GM19395 (cell line): ENCODE measurements at regions not wholly inside any gene's neighbourhood (a gene's known extent, or its start where the extent isn't known, plus 50 kb on each side); places are given as distances from the start of the nearest gene placed in this dataset.
"Not testable (repeated sequence)": the region's sequence is repeated elsewhere in the genome, so short reads cannot be mapped to it uniquely, and the experiment has no call there.

ENCODE experiments used
- ATAC-seq: cut with Tn5 transposase; IDR thresholded peaks from one replicate; pipeline ENCODE4 v1.9.1; 2021; ENCODE audit warnings: mild to moderate bottlenecking, moderate library complexity; ENCODE audit not compliant: unreplicated experiment

DNA sequence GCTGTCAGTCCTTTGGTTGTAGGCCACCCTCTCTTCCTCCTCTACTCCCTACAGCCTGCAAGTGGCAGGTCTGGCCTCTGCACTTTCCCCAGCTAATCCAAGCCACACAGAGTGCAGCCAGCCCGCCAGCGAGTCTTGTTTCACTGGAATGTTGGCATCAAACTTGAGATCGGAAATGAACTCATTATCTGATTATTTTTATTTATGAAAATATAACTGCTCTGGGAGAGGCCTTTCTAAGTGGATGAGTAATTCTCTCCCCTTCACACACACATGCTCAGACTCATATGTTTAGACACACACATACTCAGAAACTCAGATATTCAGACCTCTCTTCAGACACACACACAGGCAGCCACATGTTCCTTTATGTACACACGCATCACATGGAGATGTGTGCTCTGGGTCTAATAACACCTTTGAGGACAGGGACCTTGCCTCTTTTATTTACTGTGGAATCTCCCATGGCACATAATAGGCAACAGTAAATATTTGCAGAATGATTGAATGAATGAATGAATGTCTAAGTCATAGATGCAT is 151.3 kb downstream of the ZFP36L2 start:
- ATAC-seq = no peak

DNA sequence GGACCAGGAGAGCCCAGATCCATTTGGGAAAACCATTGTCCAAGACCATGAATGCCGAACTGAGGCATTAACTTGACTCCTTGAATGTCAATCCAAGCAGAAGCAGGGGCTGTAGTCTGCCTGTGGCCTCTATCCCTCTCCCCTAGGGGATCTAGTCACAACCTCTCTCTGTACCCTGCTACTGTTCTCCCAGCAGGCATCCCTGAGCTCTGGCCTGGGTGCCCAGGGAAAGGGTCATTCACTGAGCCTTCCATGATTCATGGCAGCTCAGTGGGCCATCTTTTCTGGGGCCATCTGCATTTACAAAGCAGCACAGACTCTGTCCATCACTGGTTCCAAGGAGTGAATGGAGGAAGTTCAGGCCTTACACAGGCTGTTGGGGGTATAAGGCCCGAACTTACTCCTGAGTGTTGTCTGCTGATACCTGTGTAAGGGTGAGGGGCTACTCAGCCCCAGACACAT is 151.8 kb downstream of the ZFP36L2 start:
- no peak for ATAC-seq

DNA sequence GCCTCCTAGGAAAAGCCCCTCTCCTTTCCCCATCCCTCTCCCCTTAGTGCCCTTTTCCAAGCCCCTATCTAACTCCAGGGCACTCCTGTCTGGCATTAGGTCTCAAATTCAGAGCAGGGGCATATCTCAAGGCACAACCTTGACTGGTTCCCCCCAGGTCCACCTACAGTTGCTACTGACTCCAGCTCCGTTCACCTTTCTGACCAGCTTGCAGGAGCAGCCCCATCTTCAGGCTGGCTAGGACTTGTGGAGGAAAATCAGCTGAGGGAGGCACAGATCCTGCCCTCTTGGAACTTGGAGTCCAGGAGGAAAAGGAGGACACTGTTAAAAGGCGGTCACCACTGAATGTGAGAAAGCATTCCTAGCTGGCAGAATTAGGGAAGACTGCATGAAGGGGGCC is 152.4 kb downstream of the ZFP36L2 start:
- ATAC-seq = no peak

DNA sequence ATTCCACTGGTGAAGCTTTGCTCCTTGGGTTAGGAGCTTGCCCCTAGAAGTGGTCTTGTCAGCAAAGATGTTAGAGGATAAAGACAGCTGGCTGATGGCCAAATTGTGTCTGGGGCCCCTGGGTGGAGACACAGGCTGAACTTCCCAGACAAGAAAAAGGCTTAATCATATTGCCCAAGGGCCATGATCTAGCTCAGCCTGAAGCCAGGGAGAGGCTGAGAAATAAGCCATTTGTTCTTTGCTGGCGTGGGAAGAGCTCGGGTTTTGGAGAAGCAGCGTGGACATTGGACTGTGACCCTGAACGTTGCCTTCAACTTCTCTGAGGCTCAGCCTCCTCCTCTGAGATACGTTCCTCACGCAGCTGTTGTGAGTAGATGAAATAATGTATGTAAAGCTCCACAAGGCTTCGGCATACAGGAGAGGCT is 153.0 kb downstream of the ZFP36L2 start:
- no peak for ATAC-seq

DNA sequence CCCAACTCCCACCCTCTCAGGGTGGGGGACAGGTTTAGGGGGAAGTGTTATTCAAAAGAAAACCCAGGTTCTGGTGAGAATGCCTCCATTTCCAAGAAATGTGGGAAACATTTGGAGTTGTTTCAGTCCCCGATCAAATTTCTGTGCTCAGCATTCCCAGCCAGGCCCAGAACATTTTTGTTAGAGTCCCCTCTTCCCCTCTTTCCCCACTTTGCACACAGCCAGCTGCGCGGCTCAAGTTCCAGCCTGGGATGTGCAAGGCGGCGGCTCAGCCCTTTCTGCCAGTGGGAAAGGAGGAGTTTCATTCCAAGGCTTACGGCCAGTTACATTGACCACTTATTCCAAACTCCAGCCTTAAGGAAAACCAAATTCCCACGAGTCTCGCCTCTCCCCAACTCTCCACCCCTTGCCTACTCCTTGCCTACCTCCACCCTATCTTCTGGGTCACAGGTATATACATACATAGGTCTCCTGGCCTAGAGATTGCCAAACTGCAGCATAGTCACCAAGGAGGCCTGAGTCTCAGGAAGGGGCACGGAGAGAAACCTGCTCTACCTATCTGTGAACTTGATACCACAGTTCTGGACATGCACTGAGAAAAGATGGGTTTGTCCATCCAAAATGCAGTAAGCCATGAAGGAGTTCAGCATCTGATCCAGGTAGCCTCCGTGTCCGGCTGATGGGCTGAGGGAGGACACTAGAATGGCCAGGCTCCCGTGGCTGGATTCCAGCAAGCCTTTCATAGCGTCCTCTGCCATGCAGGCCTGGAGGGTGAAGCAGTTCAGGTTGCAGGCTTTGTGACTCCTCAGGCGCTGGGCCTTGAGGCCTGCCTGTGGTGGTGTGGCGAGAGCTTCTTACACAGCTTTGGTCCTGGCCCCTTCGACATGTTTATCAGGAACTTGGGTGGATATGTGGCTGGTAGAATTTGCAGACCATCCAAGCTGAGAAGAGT is 154.5 kb downstream of the ZFP36L2 start:
- no peak for ATAC-seq

DNA sequence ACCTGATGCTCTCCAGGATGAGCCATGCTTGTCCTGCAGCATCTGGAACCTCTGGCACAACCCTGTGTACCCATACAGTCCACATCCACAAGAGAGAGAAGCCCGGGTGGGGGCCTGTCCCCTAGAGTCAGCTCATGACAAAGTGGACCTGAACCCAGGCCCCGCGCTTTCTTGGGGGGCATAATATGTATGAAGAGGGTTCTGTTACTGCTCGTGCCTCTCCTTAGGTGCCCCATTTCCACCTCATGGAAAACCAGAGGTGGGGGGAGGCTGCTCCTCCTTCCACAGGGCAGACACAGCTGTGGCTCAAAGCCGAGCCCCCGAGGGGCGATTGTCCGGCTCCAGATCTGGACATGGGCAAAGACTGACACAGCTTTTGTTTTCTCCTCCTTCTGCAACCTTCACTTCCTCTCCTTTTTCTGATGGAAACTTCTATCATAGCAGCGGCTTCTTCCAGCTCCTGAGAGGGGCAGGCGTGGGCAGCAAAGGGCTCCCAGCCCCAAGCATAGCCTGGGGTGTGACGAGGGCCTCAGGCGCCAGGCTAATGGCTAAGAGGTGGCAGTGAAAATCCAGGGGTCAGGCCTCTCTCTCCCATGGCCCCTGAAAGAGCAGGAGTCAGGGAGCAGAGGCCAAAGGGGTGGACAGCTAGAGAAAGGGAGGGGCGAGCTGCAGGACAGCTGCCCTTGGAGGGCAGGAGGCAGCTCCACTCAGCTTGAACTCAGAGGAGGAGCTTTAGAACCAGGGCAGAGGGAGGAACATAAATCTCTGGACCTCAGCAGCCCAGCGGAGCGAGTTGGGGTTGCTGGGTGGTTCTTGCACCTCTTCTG is 155.5 kb downstream of the ZFP36L2 start:
- ATAC-seq = no peak

DNA sequence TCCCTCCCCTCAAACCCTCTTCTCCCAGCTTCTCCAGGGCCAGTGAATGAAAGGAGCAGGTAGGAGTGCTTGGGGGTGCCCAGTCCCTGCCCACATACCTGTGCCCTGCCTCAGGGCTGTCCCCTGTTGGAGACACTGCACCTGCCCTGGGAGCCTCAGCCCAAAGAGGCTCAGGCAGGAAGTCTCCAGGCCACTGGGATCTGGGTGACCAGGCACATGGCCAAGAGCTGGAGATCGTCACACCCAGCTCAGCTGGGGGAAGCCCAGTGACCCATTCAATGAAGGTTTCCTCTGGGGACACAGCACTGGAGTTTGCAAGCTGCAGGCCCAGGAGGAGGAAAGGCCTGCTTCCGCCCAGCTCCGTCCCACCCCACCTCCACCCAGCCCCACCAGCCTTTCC is 156.4 kb downstream of the ZFP36L2 start:
- ATAC-seq = no peak

DNA sequence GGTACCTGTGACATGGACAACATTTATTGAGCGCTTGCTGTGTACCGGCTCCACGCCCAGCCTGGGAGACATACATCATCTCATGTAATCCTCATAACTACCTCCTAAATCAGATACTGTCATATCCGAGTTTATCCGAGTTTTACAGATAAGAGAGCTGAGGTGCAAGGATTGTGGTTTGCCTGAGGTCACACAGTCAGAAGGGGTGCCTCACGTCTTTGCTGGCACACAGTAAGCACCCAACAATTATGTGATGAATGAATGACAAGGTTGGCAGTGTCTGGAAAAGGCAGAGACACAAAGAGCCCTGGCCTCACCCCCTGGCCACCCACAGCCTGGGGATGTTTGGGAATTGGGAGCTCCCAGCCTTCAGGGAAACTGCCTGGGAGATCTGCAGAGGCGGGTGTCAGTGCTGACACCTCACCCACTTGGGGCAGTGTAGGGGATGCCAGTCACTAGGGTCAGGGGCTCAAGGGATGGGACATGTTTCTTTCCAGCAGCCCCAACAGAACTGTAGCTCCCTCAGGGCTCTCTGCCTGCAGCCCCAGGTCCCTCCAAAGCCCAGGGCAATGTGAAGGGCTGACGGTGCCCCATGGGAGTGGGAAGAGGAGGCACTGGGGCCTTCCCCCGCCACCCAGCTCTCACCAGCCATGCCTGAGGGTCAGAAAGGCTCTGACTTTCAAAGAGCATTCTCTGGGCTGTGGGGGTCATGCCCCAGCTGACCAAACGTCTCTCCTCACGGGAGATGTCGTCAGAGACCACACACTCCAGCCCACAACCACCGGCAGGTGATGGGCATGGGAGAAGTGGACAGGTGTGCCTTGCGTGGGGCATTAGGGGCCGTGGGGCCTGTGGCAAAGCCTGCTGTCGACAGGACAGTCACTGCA is 157.5 kb downstream of the ZFP36L2 start:
- no peak for ATAC-seq

DNA sequence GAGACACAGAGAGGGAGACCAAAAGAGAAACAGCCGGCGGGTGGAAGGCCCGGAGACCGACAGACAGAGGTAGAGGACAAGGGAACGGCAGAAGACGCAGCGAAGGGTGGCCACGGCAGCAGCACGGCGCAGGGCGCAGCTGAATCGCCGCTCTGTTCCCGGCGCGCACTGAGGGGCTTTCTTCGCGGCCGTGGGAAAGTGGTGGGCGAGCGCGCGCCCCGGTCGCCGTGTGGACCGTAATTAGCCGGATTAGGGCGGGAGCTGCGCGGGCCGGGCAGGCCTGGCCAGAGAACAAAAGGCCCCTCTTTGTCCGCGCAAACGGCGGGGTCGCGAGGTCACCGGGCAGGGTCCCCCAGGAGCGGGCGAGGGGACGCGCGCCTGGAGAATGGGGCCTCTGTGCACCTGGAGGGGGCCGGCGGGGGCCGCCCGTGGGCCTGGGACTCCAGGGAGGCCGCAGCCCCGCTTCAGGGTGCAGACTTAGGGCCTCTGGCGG is 158.3 kb downstream of the ZFP36L2 start:
- ATAC-seq = no peak

DNA sequence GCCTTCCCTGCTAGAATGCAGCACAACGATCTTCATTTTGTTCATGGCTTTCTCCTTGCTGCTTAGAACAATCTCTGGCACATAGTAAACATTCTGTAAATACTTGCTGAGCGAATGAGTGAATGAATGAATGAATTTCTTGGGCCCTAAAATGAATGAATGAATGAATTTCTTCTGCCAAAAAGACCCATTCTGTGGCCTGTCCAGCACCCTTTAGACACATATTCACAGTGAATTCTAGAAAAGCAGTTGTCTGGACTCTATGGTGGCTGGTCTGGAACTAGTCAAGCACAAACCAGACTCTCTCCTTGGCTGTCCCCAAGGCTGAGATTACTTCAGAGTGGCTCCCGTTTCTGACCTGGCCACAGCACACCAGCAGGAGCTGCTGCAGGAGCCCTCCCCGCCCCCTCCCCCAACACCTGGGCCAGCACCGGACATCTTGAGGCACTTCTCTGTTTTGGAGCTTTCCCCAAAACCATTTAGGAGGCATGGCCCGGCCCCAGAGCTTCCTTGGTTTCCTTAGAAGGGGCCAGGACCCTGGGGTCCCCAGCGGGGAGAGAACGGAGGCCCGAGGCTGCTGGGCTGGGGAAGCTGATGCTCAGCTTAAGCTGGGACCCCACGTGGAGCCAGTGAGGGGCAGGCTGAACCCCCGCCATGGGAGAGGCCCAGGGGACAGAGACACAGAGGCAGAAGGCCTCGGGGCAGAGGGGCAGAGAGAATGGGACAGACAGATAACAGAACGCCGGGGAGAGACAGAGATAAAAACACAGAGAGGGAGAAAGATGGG is 159.0 kb downstream of the ZFP36L2 start:
- ATAC-seq = no peak

DNA sequence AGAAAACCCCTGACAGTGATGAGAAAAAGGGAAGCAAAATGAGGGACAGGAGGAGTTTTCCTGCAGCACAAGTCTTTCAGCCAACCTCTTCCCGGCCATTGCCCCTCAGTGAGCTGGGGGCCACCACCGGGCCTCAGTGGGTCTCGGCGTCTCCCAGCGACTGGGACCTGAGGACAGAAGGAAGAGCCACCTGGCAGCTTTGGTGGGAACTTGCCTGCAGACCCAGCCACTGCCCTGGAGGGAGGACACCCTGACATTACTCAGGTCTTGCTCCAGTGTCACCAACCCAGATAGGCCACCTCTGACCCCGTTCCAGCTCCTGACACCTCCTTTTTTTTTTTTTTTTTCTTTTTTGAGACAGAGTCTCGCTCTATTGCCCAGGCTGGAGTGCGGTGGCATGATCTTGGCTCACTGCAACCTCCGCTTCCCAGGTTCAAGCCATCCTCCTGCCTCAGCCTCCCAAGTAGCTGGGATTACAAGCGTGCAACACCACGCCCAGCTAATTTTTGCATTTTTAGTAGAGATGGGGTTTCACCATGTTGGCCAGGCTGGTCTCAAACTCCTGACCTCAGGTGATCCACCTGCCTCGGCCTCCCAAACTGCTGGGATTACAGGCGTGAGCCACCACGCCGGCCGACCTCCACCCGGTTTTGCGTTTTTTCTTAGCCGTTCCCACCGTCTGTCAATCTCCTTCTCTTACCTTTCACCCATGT is 159.7 kb downstream of the ZFP36L2 start:
- not testable (repeated sequence) for ATAC-seq

DNA sequence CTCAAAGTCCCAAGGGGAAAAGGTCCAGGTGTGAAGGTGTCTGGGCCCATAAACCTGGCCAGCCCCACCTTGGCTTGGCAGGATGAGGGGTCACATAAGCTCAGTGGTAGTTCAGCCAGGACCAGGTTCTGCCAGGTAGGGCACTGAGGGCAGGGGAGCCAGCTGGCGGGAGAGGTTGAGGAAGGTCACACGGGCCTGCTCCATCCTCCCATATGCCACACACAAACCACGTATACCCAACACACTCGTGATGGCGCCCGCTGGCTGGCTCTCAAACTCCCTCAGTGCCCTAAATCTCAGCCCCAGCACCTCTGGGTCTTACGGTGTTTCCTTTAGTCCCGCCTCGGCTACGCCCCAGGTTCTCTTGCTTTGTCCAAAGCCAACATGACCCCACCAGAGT is 160.5 kb downstream of the ZFP36L2 start:
- ATAC-seq = no peak

DNA sequence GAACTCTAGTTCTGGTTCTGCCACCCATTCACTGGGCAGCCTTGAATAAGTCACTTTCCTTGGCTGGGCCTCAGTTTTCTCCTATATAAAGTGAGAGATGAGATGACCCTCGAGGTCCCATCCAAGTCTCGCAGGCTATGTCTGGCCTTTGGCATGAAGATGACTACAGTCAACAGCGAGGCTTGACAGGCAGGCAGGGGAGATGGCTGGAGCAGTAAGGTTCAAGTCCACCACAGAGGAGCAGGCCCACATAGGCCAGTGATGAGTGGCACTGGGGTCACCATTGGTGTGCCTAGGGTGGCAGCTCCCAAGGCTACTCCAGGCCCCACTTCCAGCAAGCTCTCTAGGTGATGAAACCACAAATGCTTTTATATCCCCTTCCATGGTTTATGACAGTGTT is 161.4 kb downstream of the ZFP36L2 start:
- no peak for ATAC-seq

DNA sequence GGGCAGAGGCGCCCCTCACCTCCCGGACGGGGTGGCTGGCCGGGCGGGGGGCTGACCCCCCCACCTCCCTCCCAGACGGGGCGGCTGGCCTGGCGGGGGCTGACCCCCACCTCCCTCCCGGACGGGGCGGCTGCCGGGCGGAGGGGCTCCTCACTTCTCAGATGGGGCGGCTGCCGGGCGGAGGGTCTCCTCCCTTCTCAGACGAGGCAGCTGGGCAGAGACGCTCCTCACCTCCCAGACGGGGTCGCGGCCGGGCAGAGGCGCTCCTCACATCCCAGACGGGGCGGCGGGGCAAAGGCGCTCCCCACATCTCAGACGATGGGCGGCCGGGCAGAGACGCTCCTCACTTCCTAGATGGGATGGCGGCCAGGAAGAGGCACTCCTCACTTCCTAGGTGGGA is 163.3 kb downstream of the ZFP36L2 start:
- not testable (repeated sequence) for ATAC-seq

DNA sequence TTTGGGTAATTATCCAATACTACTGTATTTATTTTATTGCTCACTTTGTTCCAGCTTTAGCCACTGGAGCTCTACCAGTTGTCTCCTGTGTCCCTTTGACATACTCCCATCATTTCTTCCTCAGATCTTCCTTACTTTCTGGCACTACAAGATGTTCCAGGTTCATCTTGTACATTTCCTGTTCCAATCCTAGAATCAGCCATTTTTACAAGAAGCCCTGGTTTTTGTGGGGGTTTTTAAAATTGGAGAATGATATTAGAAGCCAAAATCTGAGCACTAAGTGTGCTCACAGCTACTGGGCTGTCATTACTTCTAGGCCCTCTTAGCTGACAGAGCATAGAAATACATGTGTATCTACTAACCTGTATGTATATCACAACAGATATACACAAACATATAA is 164.3 kb downstream of the ZFP36L2 start:
- ATAC-seq = no peak

DNA sequence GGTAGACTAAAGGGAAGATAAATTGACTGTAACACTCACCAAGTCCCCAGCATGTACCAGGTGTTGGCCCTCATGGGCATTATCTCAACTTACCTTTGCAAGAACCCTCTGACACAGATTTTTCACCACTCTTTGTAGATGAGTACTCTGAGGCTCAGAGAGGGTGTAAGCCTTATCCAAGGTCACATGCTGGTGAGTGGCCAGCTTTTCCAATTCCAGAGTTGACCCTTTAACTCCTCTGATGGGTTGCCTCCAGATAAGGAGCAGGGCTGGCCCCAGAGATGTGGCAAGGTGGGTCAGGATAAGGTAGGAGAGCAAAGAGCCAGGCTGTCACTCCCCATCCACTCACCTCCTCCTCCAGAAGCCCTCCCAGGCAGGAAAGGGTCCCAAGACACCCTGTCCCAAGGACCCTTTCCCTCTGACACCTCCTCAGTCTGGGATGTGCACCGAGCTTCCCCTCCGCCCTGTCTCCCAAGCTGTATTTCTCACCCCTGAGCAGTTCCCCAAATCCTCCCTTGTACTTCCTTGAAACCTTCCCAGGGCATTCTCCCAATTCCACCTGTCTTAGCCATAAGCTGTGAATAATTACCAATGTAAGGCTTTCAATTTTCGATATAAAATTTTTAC is 165.9 kb downstream of the ZFP36L2 start:
- no peak for ATAC-seq

DNA sequence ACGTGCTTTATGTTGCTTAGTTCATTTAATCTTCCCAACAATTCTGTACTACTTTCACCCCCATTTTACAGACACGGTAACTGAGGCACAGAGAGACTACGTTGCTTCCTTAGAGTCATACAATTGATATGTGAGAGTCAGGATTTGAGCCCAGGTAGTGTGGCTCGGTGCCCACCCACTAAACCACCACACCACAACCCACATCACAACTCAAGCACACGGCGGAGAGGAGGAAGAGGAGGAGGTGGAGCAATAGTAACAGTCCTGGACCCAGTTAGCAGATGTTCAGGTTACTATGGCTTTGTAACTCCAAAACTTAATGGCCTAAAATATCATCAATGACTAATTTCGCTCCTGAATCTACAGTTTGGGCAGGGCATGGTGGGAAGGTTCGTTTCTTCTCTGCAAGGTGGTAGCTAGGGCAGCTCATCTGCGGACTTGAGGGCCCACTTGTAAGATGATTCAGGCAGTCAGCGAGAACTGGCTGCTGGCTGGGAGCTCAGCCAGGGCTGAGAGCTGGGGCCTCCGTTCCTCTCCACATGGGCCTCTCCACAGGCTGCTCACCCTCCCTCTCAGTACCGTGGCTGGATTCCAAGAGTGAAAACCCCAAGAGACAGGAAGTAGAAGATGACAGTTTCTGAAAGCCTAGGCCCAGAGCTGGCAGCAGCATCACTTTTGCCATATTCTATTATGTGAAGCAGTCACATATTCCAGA is 167.1 kb downstream of the ZFP36L2 start:
- no peak for ATAC-seq

DNA sequence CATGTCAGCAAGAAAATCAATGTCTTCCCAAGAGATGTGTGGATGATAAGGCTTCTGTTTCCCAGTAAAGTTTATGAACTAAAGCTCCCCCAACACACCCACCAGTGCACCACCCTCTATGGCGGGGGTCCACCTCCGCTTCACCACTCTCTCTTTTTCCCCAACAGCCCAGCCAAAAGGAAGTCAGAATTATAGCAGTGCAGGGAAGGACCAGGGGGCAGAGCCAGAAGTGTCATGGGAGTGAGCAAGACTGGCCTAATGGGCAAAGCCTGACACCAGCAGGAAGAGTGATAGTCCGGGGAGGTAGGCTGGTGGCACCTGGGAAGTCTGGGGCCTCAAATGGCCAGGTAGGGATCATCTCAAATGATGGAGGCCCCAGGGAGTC is 167.7 kb downstream of the ZFP36L2 start:
- ATAC-seq = no peak
